Loucy (cell line): ENCODE measurements at regions not wholly inside any gene's neighbourhood (a gene's known extent, or its start where the extent isn't known, plus 50 kb on each side); places are given as distances from the start of the nearest gene placed in this dataset.

ENCODE experiments used
- H2AFZ ChIP-seq: fragments of 200-600 bp; sonication (generic); 2 replicates; pipeline ENCODE4 v1.6.0; 2016; ENCODE audit warnings: antibody characterized with exemption, mild to moderate bottlenecking, low read length, moderate library complexity
- H3F3A ChIP-seq: fragments of 200-600 bp; 2 replicates; pipeline ENCODE4 v1.6.0; 2016; ENCODE audit warnings: antibody characterized with exemption, low read depth, mild to moderate bottlenecking
- H3K27me3 ChIP-seq: fragments of 200-600 bp; sonication (generic); 2 replicates; pipeline ENCODE4 v1.6.1; 2014; ENCODE audit warnings: low read length, mild to moderate bottlenecking; ENCODE audit not compliant: insufficient read depth, poor library complexity, severe bottlenecking
- H3K36me3 ChIP-seq: fragments of 200-600 bp; sonication (generic); 2 replicates; pipeline ENCODE4 v1.6.1; 2016; ENCODE audit warnings: low read length; ENCODE audit not compliant: insufficient read depth
- H3K4me1 ChIP-seq: fragments of 200-600 bp; sonication (generic); 2 replicates; pipeline ENCODE4 v1.5.1; 2014; ENCODE audit warnings: low read length, mild to moderate bottlenecking; ENCODE audit not compliant: insufficient read depth, poor library complexity, severe bottlenecking
- H3K4me2 ChIP-seq: fragments of 200-600 bp; sonication (generic); 2 replicates; pipeline ENCODE4 v1.6.0; 2014; ENCODE audit warnings: antibody characterized with exemption, low read length, low read depth, mild to moderate bottlenecking; ENCODE audit not compliant: poor library complexity, severe bottlenecking
- H3K4me3 ChIP-seq: fragments of 200-600 bp; sonication (generic); 2 replicates; pipeline ENCODE4 v1.5.1; 2014; ENCODE audit warnings: low read length, mild to moderate bottlenecking, mixed read lengths; ENCODE audit not compliant: poor library complexity, severe bottlenecking
- H3K79me2 ChIP-seq: fragments of 200-600 bp; sonication (generic); 2 replicates; pipeline ENCODE4 v1.6.1; 2014; ENCODE audit warnings: low read length; ENCODE audit not compliant: insufficient read depth
- H3K9ac ChIP-seq: fragments of 200-600 bp; sonication (generic); 2 replicates; pipeline ENCODE4 v1.6.0; 2014; ENCODE audit warnings: mild to moderate bottlenecking, low read depth, low read length, moderate library complexity; ENCODE audit not compliant: poor library complexity, severe bottlenecking
- H3K9me2 ChIP-seq: fragments of 200-600 bp; sonication (generic); replicated peaks from 2 replicates; pipeline ENCODE4 v1.6.1; 2016; ENCODE audit warnings: low read depth, low read length, mixed read lengths
- H3K9me3 ChIP-seq: fragments of 200-600 bp; sonication (generic); 2 replicates; pipeline ENCODE4 v1.6.1; 2014; ENCODE audit warnings: mild to moderate bottlenecking, antibody characterized with exemption, low read length, low read depth; ENCODE audit not compliant: insufficient read depth
- H4K20me1 ChIP-seq: fragments of 200-600 bp; sonication (generic); 2 replicates; pipeline ENCODE4 v1.6.0; 2014; ENCODE audit warnings: antibody characterized with exemption, low read length, mild to moderate bottlenecking; ENCODE audit not compliant: insufficient read depth, poor library complexity, severe bottlenecking
- EZH2phosphoT487 ChIP-seq: fragments of 200-600 bp; IDR thresholded peaks from 2 replicates; pipeline ENCODE4 v1.6.1; 2018; ENCODE audit warnings: antibody characterized with exemption, mild to moderate bottlenecking, moderate library complexity, borderline replicate concordance
- TF ChIP-seq, protein P1 (sequence below): fragments of 200-600 bp; sonication (generic); conservative IDR thresholded peaks from 2 replicates; pipeline ENCODE4 v1.5.1; 2014; ENCODE audit warnings: mild to moderate bottlenecking, antibody characterized with exemption, low read length

- H3K4me1 ChIP-seq = no peaks in the 10 kb centered on the region
- TF ChIP-seq EZH2phosphoT487 = no peak
- TF ChIP-seq, protein P1, sequence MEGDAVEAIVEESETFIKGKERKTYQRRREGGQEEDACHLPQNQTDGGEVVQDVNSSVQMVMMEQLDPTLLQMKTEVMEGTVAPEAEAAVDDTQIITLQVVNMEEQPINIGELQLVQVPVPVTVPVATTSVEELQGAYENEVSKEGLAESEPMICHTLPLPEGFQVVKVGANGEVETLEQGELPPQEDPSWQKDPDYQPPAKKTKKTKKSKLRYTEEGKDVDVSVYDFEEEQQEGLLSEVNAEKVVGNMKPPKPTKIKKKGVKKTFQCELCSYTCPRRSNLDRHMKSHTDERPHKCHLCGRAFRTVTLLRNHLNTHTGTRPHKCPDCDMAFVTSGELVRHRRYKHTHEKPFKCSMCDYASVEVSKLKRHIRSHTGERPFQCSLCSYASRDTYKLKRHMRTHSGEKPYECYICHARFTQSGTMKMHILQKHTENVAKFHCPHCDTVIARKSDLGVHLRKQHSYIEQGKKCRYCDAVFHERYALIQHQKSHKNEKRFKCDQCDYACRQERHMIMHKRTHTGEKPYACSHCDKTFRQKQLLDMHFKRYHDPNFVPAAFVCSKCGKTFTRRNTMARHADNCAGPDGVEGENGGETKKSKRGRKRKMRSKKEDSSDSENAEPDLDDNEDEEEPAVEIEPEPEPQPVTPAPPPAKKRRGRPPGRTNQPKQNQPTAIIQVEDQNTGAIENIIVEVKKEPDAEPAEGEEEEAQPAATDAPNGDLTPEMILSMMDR = no peak
- H2AFZ ChIP-seq = no peak overlapping the region
- no peaks in the 10 kb centered on the region for H3F3A ChIP-seq
- no peak overlapping the region for H3K4me3 ChIP-seq
- no peaks in the 10 kb centered on the region for H3K79me2 ChIP-seq
- H4K20me1 ChIP-seq = no peaks in the 10 kb centered on the region
- no peaks in the 10 kb centered on the region for H3K9me3 ChIP-seq
- no peak overlapping the region for H3K4me2 ChIP-seq
- H3K9ac ChIP-seq = no peak overlapping the region
- H3K27me3 ChIP-seq = no peaks in the 10 kb centered on the region
- no peaks in the 10 kb centered on the region for H3K9me2 ChIP-seq
- H3K36me3 ChIP-seq = no peaks in the 10 kb centered on the region
Observed at GRCh38 chr5:53233645-53234405, 124.3 kb upstream of the MOCS2 start.

DNA sequence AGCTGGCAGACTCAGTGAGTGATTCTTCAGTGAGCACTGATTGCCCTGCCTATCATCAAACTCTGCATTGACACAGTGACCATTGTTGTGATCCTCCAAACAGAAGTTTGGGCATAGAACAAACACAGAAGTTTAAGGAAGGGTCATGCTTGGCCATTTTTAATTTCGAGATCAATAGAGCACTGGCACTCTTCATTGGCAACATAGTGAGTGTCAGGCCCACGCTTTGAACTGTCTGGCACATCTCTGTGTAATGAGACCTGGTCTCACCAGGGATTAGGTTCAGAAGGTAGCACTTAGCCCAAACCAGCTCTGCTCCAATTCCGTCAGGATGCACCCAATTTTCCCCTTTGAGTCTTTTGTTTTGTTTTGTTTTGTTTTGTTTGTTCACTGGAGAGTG lies 127.1 kb upstream of the MOCS2 start:
- H4K20me1 ChIP-seq = no peaks in the 10 kb centered on the region
- H3K36me3 ChIP-seq = no peaks in the 10 kb centered on the region

GRCh38 chr5:53237876-53238275 lies 128.3 kb upstream of the MOCS2 start:
- no peaks in the 10 kb centered on the region for H3K9me3 ChIP-seq
- no peak overlapping the region for H3K9ac ChIP-seq
- H3K36me3 ChIP-seq = no peaks in the 10 kb centered on the region
- no peaks in the 10 kb centered on the region for H3K9me2 ChIP-seq
- no peaks in the 10 kb centered on the region for H3K79me2 ChIP-seq
- H3F3A ChIP-seq = no peaks in the 10 kb centered on the region
- no peaks in the 10 kb centered on the region for H3K4me1 ChIP-seq
- H3K4me3 ChIP-seq = no peak overlapping the region
- TF ChIP-seq EZH2phosphoT487 = no peak
- TF ChIP-seq, protein P1 = no peak
- no peak overlapping the region for H2AFZ ChIP-seq
- H4K20me1 ChIP-seq = no peaks in the 10 kb centered on the region
- H3K4me2 ChIP-seq = no peak overlapping the region
- H3K27me3 ChIP-seq = no peaks in the 10 kb centered on the region

More for the DNA sequence above, 127.1 kb upstream of the MOCS2 start:
- no peak overlapping the region for H3K4me2 ChIP-seq
- H3K79me2 ChIP-seq = no peaks in the 10 kb centered on the region
- no peaks in the 10 kb centered on the region for H3F3A ChIP-seq
- no peak overlapping the region for H2AFZ ChIP-seq
- no peak overlapping the region for H3K9ac ChIP-seq
- TF ChIP-seq EZH2phosphoT487 = no peak
- TF ChIP-seq, protein P1 = no peak
- H3K4me3 ChIP-seq = no peak overlapping the region
- H3K4me1 ChIP-seq = no peaks in the 10 kb centered on the region
- no peaks in the 10 kb centered on the region for H3K27me3 ChIP-seq
- no peaks in the 10 kb centered on the region for H3K9me3 ChIP-seq
- H3K9me2 ChIP-seq = no peaks in the 10 kb centered on the region
